PC-3 (cell line): ENCODE measurements at regions not wholly inside any gene's neighbourhood (a gene's known extent, or its start where the extent isn't known, plus 50 kb on each side); places are given as distances from the start of the nearest gene placed in this dataset.

Experiments
- ATAC-seq: fragments of 200-7000 bp; cut with Tn5 transposase; 2 replicates; pipeline ENCODE4 v1.9.1; 2020; ENCODE audit warnings: mild to moderate bottlenecking, moderate library complexity
- BruUV-seq: library from RNA; stranded (reverse); fragments of 400-500 nt; replicated peaks from 2 replicates; lab custom pipeline; 2021; lab: Mats Ljungman, UMichigan
- CTCF ChIA-PET: fragments of 300-600 bp; sonication (Branson Sonifier 250); formaldehyde crosslinking; loops from one replicate; lab custom pipeline; 2022; ENCODE audit warnings: antibody characterized with exemption; lab: Charles Lee
- POLR2A ChIA-PET: fragments of 300-600 bp; sonication (Branson Sonifier 250); formaldehyde crosslinking; loops from one replicate; lab custom pipeline; 2022; ENCODE audit warnings: antibody characterized with exemption; ENCODE audit not compliant: unreplicated experiment; lab: Charles Lee
- DNase-seq: peaks from one replicate; pipeline ENCODE4 v3.0.0-alpha.2; 2015
- H2AFZ ChIP-seq: fragments of 300-600 bp; sonication (generic); 2 replicates; pipeline ENCODE4 v1.6.0; 2016; ENCODE audit warnings: antibody characterized with exemption, low read length
- H3F3A ChIP-seq: fragments of 300-600 bp; sonication (generic); one replicate; pipeline ENCODE4 v1.6.0; 2017; ENCODE audit warnings: antibody characterized with exemption, low read length, control low read depth, mild to moderate bottlenecking; ENCODE audit not compliant: unreplicated experiment
- H3K27ac ChIP-seq: fragments of 300-600 bp; sonication (generic); 2 replicates; pipeline ENCODE4 v1.5.1; 2016; ENCODE audit warnings: mild to moderate bottlenecking, low read length
- H3K27me3 ChIP-seq: fragments of 300-600 bp; sonication (generic); 2 replicates; pipeline ENCODE4 v1.6.1; 2016; ENCODE audit warnings: low read length, mixed read lengths
- H3K36me3 ChIP-seq: fragments of 300-600 bp; sonication (generic); 2 replicates; pipeline ENCODE4 v1.6.1; 2016; ENCODE audit warnings: low read depth, mixed run types, low read length, mixed read lengths
- H3K4me1 ChIP-seq: fragments of 300-600 bp; sonication (generic); 2 replicates; pipeline ENCODE4 v1.5.1; 2016; ENCODE audit warnings: low read length; ENCODE audit not compliant: insufficient read depth
- H3K4me2 ChIP-seq: fragments of 300-600 bp; sonication (generic); 2 replicates; pipeline ENCODE4 v1.6.0; 2016; ENCODE audit warnings: low read length
- H3K4me3 ChIP-seq: fragments of 300-600 bp; sonication (generic); 2 replicates; pipeline ENCODE4 v1.5.1; 2016; ENCODE audit warnings: mild to moderate bottlenecking, low read length, mixed read lengths
- H3K79me2 ChIP-seq: fragments of 300-600 bp; sonication (generic); 2 replicates; pipeline ENCODE4 v1.6.1; 2017; ENCODE audit warnings: low read length, mixed read lengths
- H3K9ac ChIP-seq: fragments of 300-600 bp; sonication (generic); 2 replicates; pipeline ENCODE4 v1.6.0; 2016; ENCODE audit warnings: mild to moderate bottlenecking, low read length
- H3K9me2 ChIP-seq: fragments of 300-600 bp; sonication (generic); replicated peaks from 2 replicates; pipeline ENCODE4 v1.6.1; 2016; ENCODE audit warnings: mixed run types, low read length, mixed read lengths
- H3K9me3 ChIP-seq: fragments of 300-600 bp; sonication (generic); 2 replicates; pipeline ENCODE4 v1.6.1; 2016; ENCODE audit warnings: low read length, mixed read lengths
- H4K20me1 ChIP-seq: fragments of 300-600 bp; sonication (generic); 2 replicates; pipeline ENCODE4 v1.6.1; 2016; ENCODE audit warnings: low read length, mixed read lengths
- EZH2 ChIP-seq: fragments of 300-600 bp; sonication (generic); IDR thresholded peaks from one replicate; pipeline ENCODE4 v1.6.1; 2017; ENCODE audit warnings: antibody characterized with exemption, mild to moderate bottlenecking, low read length; ENCODE audit not compliant: unreplicated experiment
- EZH2phosphoT487 ChIP-seq: fragments of 300-600 bp; sonication (generic); IDR thresholded peaks from 2 replicates; pipeline ENCODE4 v1.6.1; 2018; ENCODE audit warnings: mild to moderate bottlenecking, antibody characterized with exemption, low read length, borderline replicate concordance
- intact Hi-C: fragments of 100-400 bp; cut with micrococcal nuclease; formaldehyde crosslinking; loops from 2 replicates; pipeline ENCODE4 v1.9.0; 2023
- TF ChIP-seq, protein P1 (sequence below): fragments of 300-600 bp; sonication (generic); conservative IDR thresholded peaks from 2 replicates; pipeline ENCODE4 v1.5.1; 2017; ENCODE audit warnings: antibody characterized with exemption, low read depth, mild to moderate bottlenecking, low read length

GRCh38 chr1:103220631-103221041, 112.3 kb upstream of the COL11A1 start:
- Histone ChIP-seq H4K20me1 (no peaks in the 10 kb centered on the region), H3K4me3 (no peak overlapping the region), H3K9me3 (no peaks in the 10 kb centered on the region), H3F3A (no peaks in the 10 kb centered on the region), H3K4me2 (no peak overlapping the region), H3K27me3 (peaks cover 35% of the 10 kb centered on the region), H3K79me2 (no peaks in the 10 kb centered on the region), H3K27ac (no peak overlapping the region), H3K9me2 (no peaks in the 10 kb centered on the region), H2AFZ (no peak overlapping the region), H3K36me3 (no peaks in the 10 kb centered on the region), H3K4me1 (no peaks in the 10 kb centered on the region), H3K9ac (no peak overlapping the region)
- ChIA-PET CTCF (no interaction called here), POLR2A (no interaction called here)
- intact Hi-C loops: no loop called here
- no TSS peak for BruUV-seq
- ATAC-seq: no peak
- no peak for DNase-seq
- TF ChIP-seq EZH2: no peak
- TF ChIP-seq, protein P1, sequence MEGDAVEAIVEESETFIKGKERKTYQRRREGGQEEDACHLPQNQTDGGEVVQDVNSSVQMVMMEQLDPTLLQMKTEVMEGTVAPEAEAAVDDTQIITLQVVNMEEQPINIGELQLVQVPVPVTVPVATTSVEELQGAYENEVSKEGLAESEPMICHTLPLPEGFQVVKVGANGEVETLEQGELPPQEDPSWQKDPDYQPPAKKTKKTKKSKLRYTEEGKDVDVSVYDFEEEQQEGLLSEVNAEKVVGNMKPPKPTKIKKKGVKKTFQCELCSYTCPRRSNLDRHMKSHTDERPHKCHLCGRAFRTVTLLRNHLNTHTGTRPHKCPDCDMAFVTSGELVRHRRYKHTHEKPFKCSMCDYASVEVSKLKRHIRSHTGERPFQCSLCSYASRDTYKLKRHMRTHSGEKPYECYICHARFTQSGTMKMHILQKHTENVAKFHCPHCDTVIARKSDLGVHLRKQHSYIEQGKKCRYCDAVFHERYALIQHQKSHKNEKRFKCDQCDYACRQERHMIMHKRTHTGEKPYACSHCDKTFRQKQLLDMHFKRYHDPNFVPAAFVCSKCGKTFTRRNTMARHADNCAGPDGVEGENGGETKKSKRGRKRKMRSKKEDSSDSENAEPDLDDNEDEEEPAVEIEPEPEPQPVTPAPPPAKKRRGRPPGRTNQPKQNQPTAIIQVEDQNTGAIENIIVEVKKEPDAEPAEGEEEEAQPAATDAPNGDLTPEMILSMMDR: no peak
- no peak for TF ChIP-seq EZH2phosphoT487

- Histone ChIP-seq H3F3A (no peaks in the 10 kb centered on the region), H3K79me2 (no peaks in the 10 kb centered on the region), H4K20me1 (no peaks in the 10 kb centered on the region), H3K9me3 (no peaks in the 10 kb centered on the region), H3K4me3 (no peak overlapping the region), H3K9me2 (no peaks in the 10 kb centered on the region), H3K9ac (no peak overlapping the region), H3K4me2 (no peak overlapping the region), H2AFZ (no peak overlapping the region), H3K27me3 (peaks cover 43% of the 10 kb centered on the region), H3K4me1 (no peaks in the 10 kb centered on the region), H3K27ac (no peak overlapping the region), H3K36me3 (no peaks in the 10 kb centered on the region)
- BruUV-seq: no TSS peak
- DNase-seq: no peak
- ChIA-PET CTCF (no interaction called here), POLR2A (no interaction called here)
- TF ChIP-seq EZH2: no peak
- intact Hi-C loops: no loop called here
- ATAC-seq: no peak
Observed at GRCh38 chr1:103218821-103219220, 110.5 kb upstream of the COL11A1 start.

DNA sequence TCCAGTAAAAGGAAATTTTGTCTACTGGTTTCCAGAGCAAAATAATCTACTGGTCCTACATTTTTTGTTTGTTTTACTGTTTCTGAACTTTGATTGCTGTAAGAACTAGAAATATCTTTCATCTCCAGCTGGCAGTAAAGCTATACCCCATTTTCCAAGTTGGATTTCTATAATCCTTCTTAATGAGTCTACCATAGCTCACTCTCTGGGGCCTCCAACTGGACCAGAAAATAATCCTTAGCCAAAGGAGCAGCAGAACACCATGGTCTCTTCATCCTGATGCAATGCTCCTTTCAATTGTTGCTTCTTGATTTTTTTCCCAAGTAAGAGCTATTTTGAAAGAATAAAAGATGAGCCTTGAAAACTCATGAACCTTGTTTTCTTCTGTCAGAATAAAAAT, 110.0 kb upstream of the COL11A1 start:
- ATAC-seq: no peak
- no peaks in the 10 kb centered on the region for H3K9me3 ChIP-seq
- H3K4me1 ChIP-seq: no peaks in the 10 kb centered on the region
- CTCF ChIA-PET: no interaction called here
- TF ChIP-seq, protein P1: no peak
- TF ChIP-seq EZH2phosphoT487: no peak
- TF ChIP-seq EZH2: no peak
- no peak for DNase-seq
- H3K27me3 ChIP-seq: peaks cover 39% of the 10 kb centered on the region
- no peak overlapping the region for H3K27ac ChIP-seq
- no peaks in the 10 kb centered on the region for H3K36me3 ChIP-seq
- no peak overlapping the region for H2AFZ ChIP-seq
- POLR2A ChIA-PET: no interaction called here
- BruUV-seq: no TSS peak
- no peak overlapping the region for H3K4me3 ChIP-seq
- H3F3A ChIP-seq: no peaks in the 10 kb centered on the region
- no peaks in the 10 kb centered on the region for H3K9me2 ChIP-seq
- no peaks in the 10 kb centered on the region for H3K79me2 ChIP-seq
- H3K9ac ChIP-seq: no peak overlapping the region
- no peaks in the 10 kb centered on the region for H4K20me1 ChIP-seq
- H3K4me2 ChIP-seq: no peak overlapping the region
- intact Hi-C loops: no loop called here
